ENCODE measurements at regions not wholly inside any gene's neighbourhood (a gene's known extent, or its start where the extent isn't known, plus 50 kb on each side); places are given as distances from the start of the nearest gene placed in this dataset.
"Not testable (repeated sequence)": the region's sequence is repeated elsewhere in the genome, so short reads cannot be mapped to it uniquely, and the experiment has no call there.

DNA sequence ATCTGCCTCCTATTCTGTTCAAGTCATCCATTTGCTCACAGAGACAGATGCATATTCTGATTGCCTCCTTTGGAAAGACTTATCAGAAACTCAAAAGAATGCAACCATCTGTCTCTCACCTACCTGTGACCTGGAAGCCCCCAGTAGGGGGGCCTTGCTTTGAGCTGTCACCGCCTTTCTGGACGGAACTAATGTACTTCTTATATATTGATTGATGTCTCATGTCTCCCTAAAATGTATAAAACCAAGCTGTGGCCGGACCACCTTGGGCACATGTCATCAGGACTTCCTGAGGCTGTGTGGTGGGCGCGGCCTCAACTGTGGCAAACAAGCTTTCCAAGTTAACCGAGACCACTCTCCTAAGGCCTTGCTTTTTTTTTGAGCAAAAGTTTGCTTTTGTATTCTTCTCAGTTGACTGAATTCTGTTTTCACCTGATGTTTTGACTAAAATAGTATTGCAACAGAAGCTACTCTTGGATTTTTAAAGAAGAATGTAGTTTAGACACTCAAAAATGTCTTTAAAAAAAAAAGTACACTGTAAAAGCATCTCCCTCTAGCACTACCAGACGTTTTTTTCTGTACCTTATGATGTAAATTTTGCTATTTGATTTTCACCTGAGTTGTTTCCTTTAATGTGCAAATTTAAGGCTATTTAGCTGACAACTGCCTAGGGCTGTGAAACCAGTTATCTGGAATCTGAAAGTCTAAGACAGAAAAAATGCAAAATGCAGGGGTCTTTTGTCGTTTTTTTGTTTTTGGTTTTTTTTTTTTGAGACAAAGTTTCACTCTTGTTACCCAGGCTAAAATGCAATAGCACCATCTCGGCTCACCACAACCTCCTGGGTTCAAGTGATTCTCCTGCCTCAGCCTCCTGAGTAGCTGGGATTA, 298.8 kb upstream of the SGCG start:
- CTCF ChIA-PET, result not testable (repeated sequence)

More for the DNA sequence above, 298.8 kb upstream of the SGCG start:
- H4K8ac ChIP-seq (ENCODE audit: low read depth in 2 of 2, low read length in 2 of 2); DNase-seq; H3K79me1 ChIP-seq (ENCODE audit: low read depth in 1 of 2, low read length in 2 of 2); H3K9me3 ChIP-seq (ENCODE audit: control insufficient read depth, insufficient read depth, low read length); H4K5ac ChIP-seq (ENCODE audit: low read depth, low read length); H3K4me2 ChIP-seq (ENCODE audit: low read depth, low read length); H4K91ac ChIP-seq (ENCODE audit: insufficient read depth, low read depth, low read length); BruUV-seq (replicated peaks); H2BK5ac ChIP-seq (ENCODE audit: low read depth, low read length, poor library complexity, severe bottlenecking); H3K27ac ChIP-seq (ENCODE audit: insufficient read depth, low read length); H3K9me1 ChIP-seq (ENCODE audit: insufficient read depth, low read length); POLR2A ChIA-PET (ENCODE audit: unreplicated experiment); H3K27me3 ChIP-seq (ENCODE audit: control insufficient read depth, insufficient read depth, low read length); in situ Hi-C loops (cut with MboI; ENCODE audit: low sequenced_read_pairs); dilution Hi-C loops (cut with HindIII; ENCODE audit: low sequenced_read_pairs, unreplicated experiment); H2AK5ac ChIP-seq (ENCODE audit: low read depth, low read length); H2BK120ac ChIP-seq (ENCODE audit: low read depth, low read length); H3K14ac ChIP-seq (replicated peaks; ENCODE audit: low read depth, low read length); H3K36me3 ChIP-seq (ENCODE audit: control insufficient read depth, insufficient read depth, low read length); H3K18ac ChIP-seq (ENCODE audit: low read depth, low read length); H2AFZ ChIP-seq (replicated peaks; ENCODE audit: low read length, poor library complexity); H3K9ac ChIP-seq (ENCODE audit: low read depth, low read length); H4K20me1 ChIP-seq (ENCODE audit: insufficient read depth, low read length); H2BK15ac ChIP-seq (ENCODE audit: low read depth, low read length); H3K4ac ChIP-seq (ENCODE audit: low read depth, low read length); H3K56ac ChIP-seq (ENCODE audit: extremely low read depth, insufficient read depth, low read length); H2BK20ac ChIP-seq (ENCODE audit: low read depth, low read length); H3K23ac ChIP-seq (ENCODE audit: low read depth, low read length); ATAC-seq (ENCODE audit: low read depth); H3K4me3 ChIP-seq (ENCODE audit: insufficient read depth, low read depth, low read length); intact Hi-C loops (cut with micrococcal nuclease); H2AK9ac ChIP-seq (replicated peaks; ENCODE audit: low read depth, low read length, poor library complexity); H3K4me1 ChIP-seq (ENCODE audit: control insufficient read depth, insufficient read depth, low read length): not testable (repeated sequence)
- WGBS, 2 experiments (ENCODE audit: extremely low coverage in 2 of 2, insufficient read length in 1 of 2), result no CpG with 5 or more reads among the region's 9 CpGs
